HG03066 (cell line): ENCODE measurements at regions not wholly inside any gene's neighbourhood (a gene's known extent, or its start where the extent isn't known, plus 50 kb on each side); places are given as distances from the start of the nearest gene placed in this dataset.

Experiments
- ATAC-seq: cut with Tn5 transposase; IDR thresholded peaks from one replicate; pipeline ENCODE4 v1.9.1; 2021; ENCODE audit warnings: low read depth; ENCODE audit not compliant: unreplicated experiment

DNA sequence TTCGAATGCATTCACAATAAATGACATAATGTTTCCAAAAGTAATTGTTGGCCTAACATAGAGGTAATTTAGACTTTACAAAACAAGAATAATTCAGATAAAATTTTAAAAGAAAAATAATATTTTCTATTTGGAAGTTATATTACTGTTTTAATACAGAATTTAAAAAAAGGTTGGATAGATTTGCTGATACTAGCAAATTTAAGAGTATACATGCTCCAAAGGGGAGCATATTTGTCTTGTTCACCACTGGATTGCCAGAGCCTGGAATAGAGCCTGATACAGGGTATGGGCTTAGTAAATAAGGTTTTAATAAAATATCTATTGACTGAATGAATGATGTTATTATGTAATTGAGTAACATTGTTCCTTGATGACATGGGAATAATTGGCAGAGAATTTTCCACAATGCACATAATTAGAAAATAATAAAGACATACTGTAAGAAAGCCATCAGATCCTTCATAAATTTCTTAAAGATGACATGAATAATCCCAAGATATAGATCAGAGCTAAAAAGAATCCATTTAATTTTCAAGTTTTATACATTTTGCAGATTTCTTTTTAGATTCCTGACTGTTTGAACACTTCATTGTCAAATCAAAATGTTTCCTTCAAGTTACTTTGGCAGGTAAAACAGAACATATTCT is 305.3 kb downstream of the SLC6A15 start:
- ATAC-seq: no peak

DNA sequence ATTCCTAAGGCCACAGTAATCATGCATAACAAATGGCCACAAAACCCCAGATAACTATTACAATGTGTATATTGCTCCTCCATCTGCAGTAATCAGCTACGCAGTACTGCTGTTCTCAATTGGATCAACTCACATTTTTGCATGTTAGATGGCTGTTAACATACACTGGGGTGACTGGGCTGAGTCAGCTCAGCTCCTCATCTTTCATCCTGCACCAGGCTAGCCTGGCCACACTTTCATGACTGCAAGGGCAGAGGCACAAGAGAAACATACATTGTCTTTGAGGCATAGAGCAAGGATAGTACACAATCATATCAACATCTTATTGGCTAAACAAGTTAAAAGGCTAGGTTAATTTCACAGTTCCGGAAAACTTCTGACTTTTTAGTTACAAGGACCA is 306.6 kb downstream of the SLC6A15 start:
- no peak for ATAC-seq

DNA sequence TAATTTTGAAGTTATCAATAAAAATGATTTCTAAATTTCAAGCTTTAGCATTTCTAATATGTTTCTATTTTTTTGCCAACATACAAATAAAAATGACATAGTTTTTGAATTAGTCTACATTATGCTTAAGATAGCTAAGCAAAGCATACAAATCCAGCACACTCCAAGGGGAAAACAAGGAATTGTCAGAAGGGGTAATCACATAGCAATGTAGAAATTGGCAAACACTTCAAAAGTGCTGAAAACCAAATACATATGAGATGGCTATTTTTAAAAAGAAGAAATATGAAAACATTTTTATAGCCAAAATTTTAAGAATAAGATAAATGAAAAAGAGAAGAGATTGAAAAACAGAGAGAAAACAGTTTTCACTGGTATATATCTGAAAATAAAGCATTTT is 308.0 kb downstream of the SLC6A15 start:
- no peak for ATAC-seq

DNA sequence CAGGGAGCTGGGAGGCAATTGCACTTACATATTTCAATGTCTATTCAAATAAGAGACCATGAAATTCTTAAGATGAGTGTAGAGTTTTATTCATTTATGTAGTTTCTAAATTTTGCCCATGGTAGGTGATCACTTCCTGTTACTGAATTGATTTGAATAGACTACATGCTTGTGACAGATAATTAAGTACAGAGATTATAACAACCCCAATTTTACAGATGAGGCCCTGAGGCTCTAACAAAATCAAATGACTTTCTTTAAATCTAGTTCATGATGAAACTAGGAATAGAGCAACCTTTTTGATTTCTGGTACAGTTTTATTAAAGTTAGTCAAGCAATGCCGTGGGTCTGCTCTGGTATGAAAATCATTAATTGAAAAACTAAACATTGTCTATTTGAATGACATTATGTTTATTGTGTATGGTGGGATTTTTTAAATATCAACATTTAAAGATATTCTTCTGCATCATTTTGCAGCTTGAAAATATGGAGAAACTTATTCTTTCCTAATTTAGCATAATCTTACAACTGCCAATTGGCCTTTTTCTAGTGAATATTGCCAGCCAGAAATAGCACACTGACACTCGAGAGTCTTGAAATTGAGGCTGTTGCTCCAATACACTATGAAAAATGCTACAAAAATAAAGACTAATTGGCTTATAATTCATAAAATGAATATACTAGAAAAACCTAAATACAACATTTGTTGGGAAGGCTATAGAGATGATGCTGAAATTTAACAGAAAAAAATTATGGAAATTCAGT is 308.9 kb downstream of the SLC6A15 start:
- no peak for ATAC-seq

DNA sequence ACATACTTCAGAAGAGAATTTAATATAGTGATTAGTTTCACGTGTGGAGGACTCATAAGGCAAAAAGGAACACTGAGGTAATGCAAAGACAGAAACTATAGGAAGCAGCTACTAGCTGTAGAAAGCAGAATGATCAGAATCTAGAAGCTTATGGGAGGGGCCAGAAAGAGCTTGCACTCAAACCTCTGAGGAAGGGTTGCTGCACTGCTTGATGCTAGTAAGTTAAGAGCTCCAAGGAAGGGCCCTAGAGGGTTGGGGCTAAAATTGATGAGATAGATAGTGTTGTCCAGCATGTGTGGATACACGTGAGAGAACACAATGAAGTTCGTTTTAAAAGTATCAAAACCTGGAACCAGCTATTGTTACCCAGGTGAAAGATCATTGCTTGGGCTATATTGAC is 311.1 kb downstream of the SLC6A15 start:
- no peak for ATAC-seq

DNA sequence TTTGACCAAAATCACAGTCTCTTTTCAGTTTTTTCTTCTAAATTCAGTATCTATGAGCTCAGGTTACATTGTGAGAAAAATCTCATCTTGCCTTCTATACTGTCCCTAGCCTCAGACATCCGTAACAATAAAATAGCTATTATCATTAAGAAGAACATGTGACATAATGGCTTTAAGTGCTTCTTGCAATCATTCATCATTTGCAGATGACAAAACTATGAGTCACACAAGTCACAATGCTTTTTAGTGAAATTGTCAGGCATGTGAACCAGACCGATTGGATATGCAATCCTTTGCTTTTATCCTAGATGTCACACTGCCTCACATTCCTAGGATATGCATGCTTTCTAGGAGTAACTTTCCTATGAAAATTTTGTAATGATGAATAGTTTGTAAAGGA is 313.1 kb downstream of the SLC6A15 start:
- ATAC-seq: no peak

DNA sequence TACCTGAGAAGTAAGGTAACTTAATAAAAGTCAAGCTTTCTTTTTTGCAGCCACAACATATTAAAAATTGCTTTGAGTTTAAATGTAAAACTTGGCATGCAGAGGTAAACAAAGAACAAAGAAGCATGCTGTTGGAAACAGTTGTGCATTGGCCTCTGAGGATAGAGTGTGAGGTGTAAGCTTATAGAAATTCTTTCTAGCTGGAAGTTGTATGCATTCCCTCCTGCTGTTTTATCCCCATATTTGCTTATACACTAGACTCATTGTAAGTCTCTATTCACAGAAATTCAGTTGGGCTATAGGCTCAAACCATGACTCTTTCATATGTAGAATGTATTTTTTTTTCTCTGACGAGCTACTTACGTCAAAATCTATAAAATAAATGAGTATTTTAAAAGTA is 316.3 kb downstream of the SLC6A15 start:
- ATAC-seq: no peak

DNA sequence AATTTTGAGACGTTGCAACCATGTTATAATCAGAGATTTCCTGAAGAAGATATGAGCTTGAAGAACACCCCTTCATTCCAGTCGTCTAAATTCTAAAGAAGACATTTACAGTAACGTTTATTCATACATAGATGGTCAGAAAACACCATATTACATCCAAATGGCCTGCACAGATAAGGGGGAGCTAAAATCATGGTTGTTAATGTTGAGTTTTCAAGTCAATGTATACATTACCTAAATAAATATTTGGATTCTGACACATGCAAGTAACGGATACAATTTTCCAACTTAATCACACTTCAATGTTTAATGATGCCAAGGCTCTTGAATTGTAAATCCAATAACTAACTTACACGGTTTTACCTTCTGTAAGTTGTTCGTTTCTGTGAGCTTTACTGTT is 318.4 kb downstream of the SLC6A15 start:
- ATAC-seq: no peak

DNA sequence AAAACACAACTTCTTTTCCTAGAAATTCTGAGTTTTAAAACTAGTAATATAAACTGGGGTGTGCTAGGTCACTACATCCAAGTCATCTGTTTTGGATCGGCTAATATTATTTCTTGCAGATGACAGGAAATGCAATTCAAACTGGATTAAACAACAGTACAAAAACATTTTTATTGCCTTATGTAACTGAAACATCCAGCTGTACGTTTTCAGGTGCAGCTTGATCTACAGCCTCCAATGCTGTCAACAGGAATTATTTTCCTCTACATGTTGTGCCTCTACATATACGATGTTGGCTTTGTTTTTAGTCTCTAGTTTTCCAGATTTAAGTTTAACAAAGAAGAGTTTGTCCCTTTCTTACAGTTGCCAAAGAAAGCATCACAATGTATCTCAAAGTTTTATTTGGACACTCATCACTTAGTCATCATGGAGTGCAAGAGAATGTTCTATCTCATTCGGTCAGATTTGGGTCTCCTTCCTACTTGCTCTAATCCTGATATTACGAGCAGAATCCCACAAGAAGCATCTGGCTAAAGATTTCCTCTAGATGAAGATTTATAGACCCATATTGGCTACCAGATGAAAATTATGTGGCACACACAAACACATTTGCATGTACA is 326.7 kb downstream of the SLC6A15 start:
- no peak for ATAC-seq

DNA sequence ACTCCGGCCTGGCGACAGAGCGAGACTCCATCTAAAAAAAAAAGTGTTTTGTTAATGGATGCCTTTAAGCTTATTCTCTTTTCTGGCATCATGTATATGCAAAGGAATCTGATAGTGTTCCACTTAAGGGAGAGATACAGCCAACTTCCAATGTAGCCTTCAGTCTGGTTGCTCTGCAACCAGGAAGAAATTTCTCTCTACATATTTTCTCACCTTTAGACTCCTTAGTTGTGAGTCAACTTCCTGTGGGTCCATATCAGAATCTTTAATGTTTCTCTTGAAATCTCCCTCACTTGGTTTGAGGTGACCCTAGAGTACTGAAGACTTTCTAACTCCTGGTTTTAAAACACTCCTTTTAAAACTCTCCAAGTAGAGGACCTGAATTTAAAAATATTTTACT is 340.4 kb downstream of the SLC6A15 start:
- no peak for ATAC-seq

DNA sequence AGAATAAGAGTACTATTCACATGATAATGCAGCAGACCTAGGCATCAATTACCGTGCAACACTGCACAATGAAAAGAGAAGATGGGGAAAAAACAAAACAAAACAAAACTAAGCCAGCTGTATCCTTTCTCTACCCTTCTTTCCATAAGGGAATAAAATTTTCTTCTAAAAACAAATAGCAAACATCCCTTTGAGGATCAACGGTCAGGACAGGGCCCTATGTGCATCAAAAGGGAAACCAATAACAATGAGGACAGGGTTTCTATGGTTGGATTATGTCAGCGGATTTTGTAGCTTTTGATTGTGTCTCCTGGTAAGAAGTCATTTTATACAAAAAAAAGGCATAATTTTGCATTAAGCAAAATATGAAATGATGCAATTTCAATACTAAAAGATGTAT is 350.3 kb downstream of the SLC6A15 start:
- no peak for ATAC-seq

DNA sequence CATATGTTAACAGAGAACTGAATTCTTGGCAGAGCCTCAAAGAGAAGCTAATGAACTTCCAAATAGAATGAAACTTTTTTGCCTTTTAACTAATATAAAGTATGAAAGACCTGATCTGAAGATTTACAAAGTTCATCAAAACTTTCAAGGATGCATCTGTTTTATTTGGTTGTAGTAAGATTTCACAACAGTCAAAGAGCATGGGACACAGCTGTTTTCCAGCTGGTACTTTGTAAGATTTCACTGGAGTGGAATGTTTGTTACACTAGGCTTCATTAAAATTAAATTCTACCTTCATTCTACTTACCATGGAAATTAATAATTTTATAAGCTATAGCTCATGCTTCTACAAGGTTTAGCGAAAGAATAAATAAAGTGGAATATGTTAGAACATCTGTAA is 351.2 kb downstream of the SLC6A15 start:
- ATAC-seq: no peak

DNA sequence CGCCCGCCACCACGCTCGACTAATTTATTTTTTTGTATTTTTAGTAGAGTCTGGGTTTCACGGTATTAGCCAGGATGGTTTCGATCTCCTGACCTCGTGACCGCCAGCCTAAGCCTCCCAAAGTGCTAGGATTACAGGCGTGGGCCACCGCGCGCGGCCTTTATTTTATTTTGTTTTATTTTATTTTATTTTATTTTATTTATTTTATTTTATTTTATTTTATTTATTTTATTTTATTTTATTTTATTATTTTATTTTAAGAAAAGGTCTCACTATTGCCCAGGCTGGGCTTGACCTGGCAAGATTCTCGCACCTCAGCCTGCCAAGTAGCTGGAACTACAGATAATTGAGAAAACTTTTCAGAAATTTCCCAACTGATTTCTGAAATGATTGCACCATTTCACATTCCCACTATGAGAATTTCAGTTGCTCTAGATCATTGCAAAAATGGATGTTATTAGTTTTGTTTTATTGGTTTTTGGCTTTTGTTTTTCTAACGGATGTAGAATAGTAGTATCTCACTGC is 358.3 kb downstream of the SLC6A15 start:
- ATAC-seq: no peak

DNA sequence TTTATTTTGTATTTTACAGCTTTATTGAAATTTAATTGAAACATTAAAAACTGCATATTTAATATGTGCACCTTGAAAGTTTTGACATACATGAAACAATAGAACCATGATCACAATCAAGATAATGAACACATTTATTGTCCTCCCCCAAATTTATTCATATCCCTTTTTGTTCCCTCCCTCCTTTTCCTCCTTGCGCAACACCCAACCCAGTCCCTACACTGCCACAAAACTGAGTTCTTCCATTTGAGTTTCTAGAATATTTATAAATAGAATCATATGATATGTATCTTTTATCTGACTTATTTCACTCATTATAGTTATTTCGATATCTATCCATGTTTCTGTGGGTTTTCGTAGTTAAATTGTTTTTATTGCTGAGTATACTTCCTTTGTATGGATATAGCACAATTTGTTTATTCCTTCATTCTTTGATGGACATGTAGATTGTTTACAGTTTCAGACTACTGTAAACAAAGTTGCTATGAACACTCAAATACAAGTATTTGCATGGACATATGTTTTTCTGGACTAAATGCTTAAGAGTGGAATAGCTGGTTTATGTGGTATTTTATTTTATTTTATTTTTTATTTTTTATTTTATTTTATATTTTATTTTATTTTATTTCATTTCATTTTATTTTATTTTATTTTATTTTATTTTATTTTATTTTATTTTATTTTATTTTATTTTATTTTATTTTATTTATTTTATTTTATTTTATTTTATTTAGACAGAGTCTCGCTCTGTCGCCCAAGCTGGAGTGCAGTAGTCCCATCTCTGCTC is 359.1 kb downstream of the SLC6A15 start:
- no peak for ATAC-seq

DNA sequence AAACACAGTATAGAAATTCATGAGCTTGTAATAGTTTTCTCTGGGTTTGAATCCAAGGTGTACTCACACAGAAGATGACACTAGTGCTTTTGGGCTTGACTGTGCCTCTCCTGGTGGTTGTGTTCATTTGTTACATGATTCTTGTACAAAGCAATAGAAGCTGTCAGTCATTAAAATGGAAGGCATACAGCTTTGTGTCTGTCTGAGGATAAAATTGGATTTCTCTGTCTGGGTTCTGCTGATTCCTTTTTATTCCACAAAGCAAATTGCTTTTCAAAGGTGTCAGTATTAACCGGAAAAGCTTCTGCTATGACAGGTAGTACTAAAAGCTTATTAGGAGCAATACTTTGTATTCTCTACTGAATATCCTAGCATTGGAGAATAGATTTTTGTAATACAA is 361.2 kb downstream of the SLC6A15 start:
- no peak for ATAC-seq

DNA sequence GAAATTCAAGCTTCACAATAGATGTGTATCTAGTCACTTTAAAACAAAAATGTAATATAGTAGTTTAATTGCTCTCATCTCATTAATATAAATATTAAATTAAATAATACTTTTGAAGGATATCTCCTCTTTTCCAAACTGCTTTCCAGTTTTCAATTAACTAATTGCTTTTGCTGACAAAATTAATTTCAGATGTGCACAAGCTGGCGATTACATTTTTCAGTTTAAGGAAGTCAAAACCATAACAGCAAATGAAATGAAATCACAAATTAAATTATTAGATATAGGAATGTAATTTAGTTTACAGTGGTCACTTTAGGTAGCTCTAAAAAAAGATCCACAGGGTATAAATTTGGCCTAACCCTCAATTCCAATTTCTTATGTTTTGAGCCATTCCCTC is 362.1 kb downstream of the SLC6A15 start:
- no peak for ATAC-seq

DNA sequence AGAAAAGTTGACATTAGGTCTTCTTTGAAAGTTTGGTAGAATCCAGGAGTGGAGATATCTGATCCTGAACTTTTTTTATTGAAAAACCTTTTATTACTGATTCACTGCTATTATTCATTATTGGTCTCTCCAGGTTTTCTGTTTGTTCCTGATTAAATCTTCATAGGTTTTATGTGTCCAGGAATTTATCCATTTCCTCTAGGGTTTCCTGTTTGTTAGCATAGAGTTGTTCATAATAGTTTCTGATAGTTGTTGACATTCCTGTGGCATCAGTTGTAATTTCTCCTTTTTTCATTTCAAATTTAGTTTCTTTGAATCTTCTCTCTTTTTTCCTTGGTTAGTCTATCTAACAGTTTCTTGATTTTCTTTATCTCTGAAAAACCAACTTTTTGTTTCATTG is 370.3 kb downstream of the SLC6A15 start:
- no peak for ATAC-seq

DNA sequence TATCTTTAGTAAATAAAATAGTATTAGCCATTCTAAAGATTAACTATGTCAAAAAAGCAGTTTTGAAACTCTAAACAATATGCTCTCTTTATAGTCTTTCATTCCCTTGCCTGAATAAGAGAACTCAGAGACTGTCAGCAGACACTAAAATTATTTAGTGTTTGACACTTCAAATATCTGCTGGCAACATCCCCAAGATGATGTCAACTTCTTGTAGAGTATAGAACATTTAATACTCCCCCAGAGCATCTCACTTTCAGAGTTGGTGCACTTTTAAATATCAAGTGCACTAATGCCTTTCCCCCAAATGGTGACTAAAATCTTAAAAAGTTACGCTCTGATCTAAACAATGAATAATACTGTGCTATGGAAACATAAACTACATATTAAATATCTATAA is 374.9 kb downstream of the SLC6A15 start:
- no peak for ATAC-seq

DNA sequence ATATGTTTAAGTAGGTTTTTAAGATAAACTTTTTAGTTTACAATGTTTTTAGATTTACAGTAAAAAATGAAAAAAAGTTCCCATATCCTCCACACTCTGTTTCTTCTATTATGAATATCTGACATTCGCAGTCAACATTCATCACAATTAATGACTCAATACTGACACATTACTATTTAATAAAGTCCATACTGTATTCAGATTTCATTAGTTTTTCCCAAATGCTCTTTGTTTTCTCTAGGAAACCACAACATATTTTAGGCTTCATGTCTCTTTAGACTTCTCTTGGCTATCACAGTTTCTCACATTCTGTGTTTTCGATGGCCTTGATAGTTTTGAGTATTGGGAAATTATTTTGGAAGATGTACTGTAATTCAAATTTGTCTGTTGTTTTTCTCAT is 399.8 kb downstream of the SLC6A15 start:
- ATAC-seq: no peak

DNA sequence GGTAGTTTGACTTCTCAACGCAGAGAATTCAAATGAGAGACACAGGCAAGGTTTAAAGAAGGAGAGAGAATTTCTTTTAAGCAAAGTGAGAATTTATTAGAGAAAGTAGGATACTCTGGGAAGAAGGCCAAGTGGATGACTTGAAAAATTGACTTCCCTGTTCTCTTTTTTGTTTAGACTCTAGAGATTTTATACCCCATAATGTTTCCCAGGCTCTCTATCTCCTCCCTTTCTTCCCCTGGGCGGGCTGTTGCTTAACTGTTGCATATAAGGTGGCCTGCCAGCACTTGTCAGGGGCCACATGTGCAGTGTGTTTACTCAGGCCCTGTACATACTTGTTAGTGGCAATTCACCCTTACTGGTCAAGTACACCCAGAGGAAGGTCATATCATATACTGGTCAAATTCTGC is 403.7 kb downstream of the SLC6A15 start:
- ATAC-seq: no peak
